Stimulated activated naive CD8-positive, alpha-beta T cell treated with anti-CD3 and anti-CD28 coated beads, Interleukin-15, Interleukin-2, amounts not matched to agents 100 ng/mL and 50 ng/mL, for 24 hours (primary cell): ENCODE measurements at regions not wholly inside any gene's neighbourhood (a gene's known extent, or its start where the extent isn't known, plus 50 kb on each side); places are given as distances from the start of the nearest gene placed in this dataset.
"Not testable (repeated sequence)": the region's sequence is repeated elsewhere in the genome, so short reads cannot be mapped to it uniquely, and the experiment has no call there.

Source experiments
- H3K27ac Mint-ChIP-seq: one replicate; pipeline ENCODE4 v1.8.0; 2021; ENCODE audit warnings: mild to moderate bottlenecking, mixed read lengths
- H3K27me3 Mint-ChIP-seq: one replicate; pipeline ENCODE4 v1.8.0; 2021; ENCODE audit warnings: mixed read lengths
- H3K36me3 Mint-ChIP-seq: one replicate; pipeline ENCODE4 v1.8.0; 2021; ENCODE audit warnings: low read depth, mixed read lengths
- H3K4me1 Mint-ChIP-seq: one replicate; pipeline ENCODE4 v1.8.0; 2021; ENCODE audit warnings: low read depth, mixed read lengths
- H3K4me3 Mint-ChIP-seq: one replicate; pipeline ENCODE4 v1.8.0; 2021; ENCODE audit warnings: mild to moderate bottlenecking, mixed read lengths
- H3K9me3 Mint-ChIP-seq: one replicate; pipeline ENCODE4 v1.8.0; 2021; ENCODE audit warnings: mixed read lengths

- Mint-ChIP-seq H3K9me3 (peaks cover 3% of the 10 kb centered on the region), H3K36me3 (no peaks in the 10 kb centered on the region), H3K4me1 (no peaks in the 10 kb centered on the region), H3K27me3 (peaks cover 8% of the 10 kb centered on the region), H3K4me3 (no peak overlapping the region), H3K27ac (no peak overlapping the region)
Measured at GRCh38 chr11:34719303-34719848, 98.5 kb downstream of the EHF start.

GRCh38 chr11:34713631-34714030 is 92.7 kb downstream of the EHF start:
- not testable (repeated sequence) for H3K4me3 Mint-ChIP-seq, H3K36me3 Mint-ChIP-seq, H3K4me1 Mint-ChIP-seq, H3K27ac Mint-ChIP-seq
- Mint-ChIP-seq H3K9me3 (peaks cover 24% of the 10 kb centered on the region), H3K27me3 (peaks cover 19% of the 10 kb centered on the region)
